ENCODE measurements at regions not wholly inside any gene's neighbourhood (a gene's known extent, or its start where the extent isn't known, plus 50 kb on each side); places are given as distances from the start of the nearest gene placed in this dataset.

DNA sequence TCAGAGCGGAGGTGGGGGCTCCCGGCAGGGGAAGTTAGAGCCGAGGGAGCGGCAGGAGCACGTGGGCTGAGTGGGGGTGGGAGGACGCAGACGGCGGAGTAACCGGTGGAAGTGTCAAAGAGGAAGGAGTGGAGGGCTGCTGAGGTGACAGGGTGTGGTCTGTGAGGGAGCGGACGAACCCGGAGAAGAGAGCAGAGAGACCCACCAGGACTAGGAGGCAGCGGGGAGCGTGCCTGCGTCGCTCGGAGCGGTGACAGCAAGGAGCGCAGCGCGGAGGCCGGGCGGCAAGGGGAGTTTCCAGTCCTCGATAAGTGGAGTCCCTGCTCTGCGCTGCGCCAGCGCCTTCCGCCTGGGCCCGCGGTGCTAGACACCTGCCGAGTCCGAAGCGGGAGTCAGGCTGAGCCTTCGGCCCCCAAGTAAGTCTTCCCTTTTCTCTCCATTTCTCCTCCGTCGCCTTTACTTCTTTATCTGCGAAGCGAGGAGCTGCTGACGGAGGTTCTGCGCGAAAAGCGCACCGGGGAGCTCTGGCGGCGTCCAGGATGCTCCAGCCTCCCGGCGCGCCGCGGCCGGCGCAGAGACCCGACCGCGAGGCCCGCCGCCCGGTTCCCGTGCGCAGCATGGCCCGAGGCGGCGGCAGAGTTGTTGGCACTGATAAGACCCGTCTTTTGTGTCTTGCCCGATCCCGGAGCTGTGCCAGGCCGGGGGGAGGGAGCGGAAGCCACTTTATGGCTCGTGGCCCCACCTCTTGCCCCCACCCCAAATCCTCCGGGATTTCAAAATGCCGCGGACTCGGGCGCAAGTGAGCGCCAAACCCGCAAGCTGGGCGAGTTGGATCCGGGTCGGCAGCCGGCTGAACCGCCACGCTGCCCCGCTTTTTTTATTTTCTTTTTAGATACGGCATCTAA lies 533.0 kb upstream of the SEMA6D start:
- no peak for DNase-seq

GRCh38 chr15:47184908-47185801 lies 532.1 kb upstream of the SEMA6D start:
- DNase-seq: no peak

GRCh38 chr15:47186075-47186474 lies 531.2 kb upstream of the SEMA6D start:
- no peak for DNase-seq

- no peak for DNase-seq
These were observed 528.4 kb upstream of the SEMA6D start for GRCh38 chr15:47188758-47189507.

- no peak for DNase-seq
These were observed 522.6 kb upstream of the SEMA6D start for GRCh38 chr15:47194718-47195117.

- no peak for DNase-seq
These were observed 521.3 kb upstream of the SEMA6D start for GRCh38 chr15:47196048-47196447.

- no peak for DNase-seq
These were observed 513.3 kb upstream of the SEMA6D start for GRCh38 chr15:47203993-47204392.

- DNase-seq: no peak
These were observed 510.8 kb upstream of the SEMA6D start for GRCh38 chr15:47206358-47206978.

- no peak for DNase-seq
These were observed 507.7 kb upstream of the SEMA6D start for GRCh38 chr15:47209591-47209990.

DNA sequence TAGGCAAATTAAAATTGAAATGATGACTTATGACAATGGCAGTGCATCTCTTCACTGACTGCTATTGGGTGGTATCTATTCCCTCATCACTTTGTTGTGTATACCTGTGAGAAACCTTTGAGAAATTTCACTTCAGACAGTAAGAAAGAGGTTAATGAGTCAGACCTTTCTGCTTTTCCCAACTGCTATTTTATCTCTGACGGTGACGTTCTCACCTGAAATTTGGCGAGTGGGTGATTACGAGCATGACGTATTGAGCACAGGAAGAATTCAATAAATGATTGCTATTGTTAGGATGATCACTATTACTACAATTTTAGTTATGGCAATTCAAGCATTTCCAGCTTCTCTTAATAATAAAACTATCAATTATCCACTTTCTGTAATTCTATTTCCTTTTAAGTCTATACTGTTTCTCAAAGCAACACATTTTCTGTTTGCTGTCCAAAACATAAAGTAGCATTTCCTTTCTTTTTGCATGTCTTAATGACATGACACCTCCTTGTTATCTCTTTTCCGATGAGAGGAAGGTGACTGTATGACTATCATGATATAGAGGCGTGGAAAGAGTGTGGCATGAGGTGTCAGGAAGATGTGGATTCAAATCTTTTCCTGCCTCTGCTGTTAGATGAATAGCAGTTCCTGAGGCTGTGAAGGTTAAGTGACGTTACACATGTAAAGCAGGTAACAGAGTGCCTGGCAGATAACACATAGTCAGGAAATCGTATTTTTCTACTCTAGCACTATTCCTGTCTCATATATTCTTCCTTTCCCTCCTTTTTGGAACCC lies 504.9 kb upstream of the SEMA6D start:
- DNase-seq: no peak

GRCh38 chr15:47213883-47214282 lies 503.4 kb upstream of the SEMA6D start:
- DNase-seq: no peak

DNA sequence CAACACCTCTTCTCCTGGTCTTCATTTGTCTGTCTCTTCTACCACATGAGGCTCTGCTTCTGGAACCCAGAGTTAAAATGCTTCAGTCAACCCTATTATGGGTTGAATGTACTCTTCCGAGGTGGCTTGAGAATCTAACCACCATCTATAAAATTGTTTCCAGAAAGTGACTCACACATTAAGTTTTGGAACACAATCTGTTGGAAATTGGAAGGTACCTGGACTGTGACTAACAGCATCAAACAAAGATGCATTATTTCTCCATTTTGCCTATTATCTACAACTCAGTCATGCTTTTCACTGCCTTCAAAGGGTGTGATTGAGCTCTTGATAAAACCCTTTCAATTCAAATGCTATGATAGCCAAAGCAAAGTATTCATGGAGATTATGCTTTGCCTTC lies 499.0 kb upstream of the SEMA6D start:
- no peak for DNase-seq

- no peak for DNase-seq
These were observed 472.9 kb upstream of the SEMA6D start for GRCh38 chr15:47244361-47244760.

DNA sequence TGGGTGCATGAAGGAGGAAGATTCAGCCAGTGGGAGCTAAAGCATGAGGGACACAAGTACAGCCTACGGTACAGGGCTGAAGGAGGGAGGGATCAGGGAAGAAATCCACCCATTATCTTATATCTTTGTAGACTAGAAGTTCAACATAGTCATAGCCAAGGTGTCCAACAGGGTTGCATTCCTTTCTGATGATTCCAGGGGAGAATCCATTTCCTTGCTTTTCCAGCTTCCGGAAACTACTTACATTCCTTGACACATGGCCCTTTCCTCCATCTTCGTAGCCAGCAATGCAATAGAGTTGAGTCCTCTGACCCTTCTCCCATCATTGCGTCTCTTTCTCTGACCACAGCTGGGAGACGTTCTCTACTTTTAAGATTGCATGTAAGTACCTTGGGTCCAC lies 471.0 kb upstream of the SEMA6D start:
- DNase-seq: no peak

- no peak for DNase-seq
These were observed 458.8 kb upstream of the SEMA6D start for GRCh38 chr15:47258521-47258920.

- DNase-seq: no peak
These were observed 451.6 kb upstream of the SEMA6D start for GRCh38 chr15:47265686-47266085.

GRCh38 chr15:47266566-47266965 lies 450.7 kb upstream of the SEMA6D start:
- no peak for DNase-seq

GRCh38 chr15:47273864-47274263 lies 443.4 kb upstream of the SEMA6D start:
- DNase-seq: no peak

DNA sequence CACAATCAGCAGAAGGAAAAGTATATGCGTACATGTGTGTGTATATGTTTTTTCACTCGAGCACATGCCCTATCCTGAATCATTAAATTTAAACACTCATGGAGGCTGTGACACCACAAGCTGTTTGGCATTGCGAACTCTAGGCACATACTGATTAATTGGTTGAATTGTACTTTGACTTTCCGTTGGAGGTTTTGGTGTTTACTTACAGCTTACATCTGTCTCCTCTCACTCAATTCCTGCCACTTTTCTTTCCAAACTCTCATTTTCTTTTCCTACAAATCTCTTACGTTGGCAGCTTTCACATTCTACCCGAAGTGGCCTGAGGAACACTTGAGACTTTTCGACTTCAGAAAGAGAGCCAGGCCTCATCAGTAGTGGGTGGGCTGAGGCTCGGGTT lies 434.1 kb upstream of the SEMA6D start:
- DNase-seq: no peak

GRCh38 chr15:47288794-47289193 lies 428.5 kb upstream of the SEMA6D start:
- DNase-seq: no peak

- no peak for DNase-seq
These were observed 427.6 kb upstream of the SEMA6D start for GRCh38 chr15:47289656-47290055.

- no peak for DNase-seq
These were observed 425.5 kb upstream of the SEMA6D start for GRCh38 chr15:47291767-47292166.
